Keratinocyte (primary cell): ENCODE measurements at regions not wholly inside any gene's neighbourhood (a gene's known extent, or its start where the extent isn't known, plus 50 kb on each side); places are given as distances from the start of the nearest gene placed in this dataset.

Experiments used
- DNase-seq: peaks from one replicate; pipeline ENCODE4 v3.0.0-alpha.2; 2011; ENCODE audit warnings: low read depth, missing footprints, low spot score
- FAIRE-seq: peaks from 2 replicates; lab custom pipeline; 2011; peaks lifted over from hg19 to GRCh38; lab: Jason Lieb, UNC
- H2AFZ ChIP-seq: 2 replicates; pipeline ENCODE4 v1.6.0; 2012; ENCODE audit warnings: low read length, control low read depth, inconsistent platforms; ENCODE audit not compliant: control insufficient read depth
- H3K27ac ChIP-seq: 2 replicates; pipeline ENCODE4 v1.5.1; 2011; ENCODE audit warnings: low read length; ENCODE audit not compliant: control insufficient read depth, insufficient read depth
- H3K27me3 ChIP-seq: 3 replicates; pipeline ENCODE4 v1.6.0; 2011; ENCODE audit warnings: low read length; ENCODE audit not compliant: control insufficient read depth, insufficient read depth; ENCODE audit errors: extremely low read depth
- H3K36me3 ChIP-seq, 2 experiments: 2 replicates in 1 of 2; 3 replicates in 1 of 2; pipeline ENCODE4 v1.5.1; 2011; ENCODE audit warnings: low read length in 2 of 2, mild to moderate bottlenecking in 1 of 2; ENCODE audit not compliant: control insufficient read depth in 2 of 2, insufficient read depth in 2 of 2; ENCODE audit errors: extremely low read depth in 1 of 2
- H3K4me1 ChIP-seq: 3 replicates; pipeline ENCODE4 v1.5.1; 2011; ENCODE audit warnings: low read length; ENCODE audit not compliant: control insufficient read depth, insufficient read depth; ENCODE audit errors: extremely low read depth
- H3K4me2 ChIP-seq: 3 replicates; pipeline ENCODE4 v1.6.0; 2011; ENCODE audit warnings: low read depth, low read length; ENCODE audit not compliant: control insufficient read depth, insufficient read depth; ENCODE audit errors: extremely low read depth
- H3K4me3 ChIP-seq, 3 experiments: fragments of 200-600 bp in 1 of 3; sonication (generic) in 1 of 3; 2 replicates in 2 of 3; 3 replicates in 1 of 3; pipeline ENCODE4 v1.5.1; 2011 to 2016; ENCODE audit warnings: low read length in 3 of 3, mild to moderate bottlenecking in 3 of 3, control low read depth in 2 of 3, inconsistent platforms in 1 of 3, low read depth in 1 of 3, mixed read lengths in 1 of 3, mixed run types in 1 of 3, moderate library complexity in 1 of 3; ENCODE audit not compliant: control insufficient read depth in 2 of 3, insufficient read depth in 2 of 3; ENCODE audit errors: extremely low read depth in 1 of 3
- H3K79me2 ChIP-seq: 2 replicates; pipeline ENCODE4 v1.6.0; 2012; ENCODE audit warnings: low read length; ENCODE audit not compliant: control insufficient read depth, insufficient read depth
- H3K9ac ChIP-seq: 3 replicates; pipeline ENCODE4 v1.6.0; 2011; ENCODE audit warnings: low read length; ENCODE audit not compliant: control insufficient read depth, insufficient read depth; ENCODE audit errors: extremely low read depth
- H3K9me1 ChIP-seq: 3 replicates; pipeline ENCODE4 v1.6.0; 2011; ENCODE audit warnings: low read length; ENCODE audit not compliant: control insufficient read depth, insufficient read depth; ENCODE audit errors: extremely low read depth
- H3K9me3 ChIP-seq: 2 replicates; pipeline ENCODE4 v1.5.1; 2012; ENCODE audit warnings: low read depth, low read length; ENCODE audit not compliant: control insufficient read depth
- H4K20me1 ChIP-seq: 3 replicates; pipeline ENCODE4 v1.6.0; 2011; ENCODE audit warnings: low read length; ENCODE audit not compliant: control insufficient read depth, insufficient read depth; ENCODE audit errors: extremely low read depth
- CTCF ChIP-seq, 3 experiments: IDR thresholded peaks in 1 of 3; conservative IDR thresholded peaks in 1 of 3; optimal IDR thresholded peaks in 1 of 3; 2 replicates in 2 of 3; 3 replicates in 1 of 3; pipeline versions ENCODE3 to v1.5.1; 2011; ENCODE audit warnings: low read length in 3 of 3, mild to moderate bottlenecking in 3 of 3, moderate library complexity in 2 of 3, control low read depth in 1 of 3, inconsistent platforms in 1 of 3; ENCODE audit not compliant: insufficient read depth in 2 of 3; ENCODE audit errors: extremely low read depth in 1 of 3
- EZH2 ChIP-seq: IDR thresholded peaks from one replicate; pipeline ENCODE4 v1.6.1; 2012; ENCODE audit warnings: inconsistent platforms, mild to moderate bottlenecking, low read length, moderate library complexity
- dilution Hi-C: fragments of 300-500 bp; cut with MboI; formaldehyde crosslinking; loops from one replicate; pipeline ENCODE4 v1.7.0; 2020; ENCODE audit warnings: low sequenced_read_pairs; ENCODE audit not compliant: extremely low pct_ligation_motif_present

GRCh38 chr20:24321973-24322372, 147.5 kb upstream of the SYNDIG1 start:
- Histone ChIP-seq H3K9me3 (no peaks in the 10 kb centered on the region), H2AFZ (no peak overlapping the region), H4K20me1 (no peaks in the 10 kb centered on the region), H3K79me2 (no peaks in the 10 kb centered on the region), H3K27ac (no peak overlapping the region), H3K36me3 (no peaks in the 10 kb centered on the region), H3K4me3 (no peak overlapping the region), H3K27me3 (no peaks in the 10 kb centered on the region), H3K4me1 (peaks cover 6% of the 10 kb centered on the region), H3K9me1 (no peaks in the 10 kb centered on the region), H3K9ac (no peak overlapping the region), H3K4me2 (no peak overlapping the region)
- no peak for DNase-seq
- TF ChIP-seq CTCF (optimal IDR thresholded peaks at IDR 0.05 in 1 of 3, IDR thresholded peaks at IDR 0.05 in 1 of 3, conservative IDR thresholded peaks at IDR 0.05 in 1 of 3; ENCODE audit: extremely low read depth in 1 of 3, insufficient read depth in 2 of 3, low read length in 3 of 3) (no peak), EZH2 (no peak)
- dilution Hi-C loops, result loop anchor here (5.0 kb wide), 1 partner anchor 60 kb away; no protein-coding TSS in a partner anchor
- FAIRE-seq, result peak; percentile 36

- H3K36me3 ChIP-seq, result no peaks in the 10 kb centered on the region
Observed at GRCh38 chr20:24318569-24319352, 150.7 kb upstream of the SYNDIG1 start.

More at GRCh38 chr20:24318569-24319352, 150.7 kb upstream of the SYNDIG1 start:
- no peaks in the 10 kb centered on the region for H3K9me1 ChIP-seq
- no peaks in the 10 kb centered on the region for H3K27me3 ChIP-seq
- H3K9ac ChIP-seq, result no peak overlapping the region
- no peak for TF ChIP-seq CTCF (optimal IDR thresholded peaks at IDR 0.05 in 1 of 3, IDR thresholded peaks at IDR 0.05 in 1 of 3, conservative IDR thresholded peaks at IDR 0.05 in 1 of 3; ENCODE audit: extremely low read depth in 1 of 3, insufficient read depth in 2 of 3, low read length in 3 of 3)
- no peak for TF ChIP-seq EZH2
- H4K20me1 ChIP-seq, result no peaks in the 10 kb centered on the region
- no peak for DNase-seq
- peaks cover 6% of the 10 kb centered on the region for H3K4me1 ChIP-seq
- H3K9me3 ChIP-seq, result no peaks in the 10 kb centered on the region
- H2AFZ ChIP-seq, result peak overlapping the region; percentile 70
- FAIRE-seq, result no peak
- dilution Hi-C loops, result no loop called here
- no peak overlapping the region for H3K4me3 ChIP-seq
- no peaks in the 10 kb centered on the region for H3K79me2 ChIP-seq
- no peak overlapping the region for H3K27ac ChIP-seq
- H3K4me2 ChIP-seq, result no peak overlapping the region
